ENCODE measurements at regions not wholly inside any gene's neighbourhood (a gene's known extent, or its start where the extent isn't known, plus 50 kb on each side); places are given as distances from the start of the nearest gene placed in this dataset.

DNA sequence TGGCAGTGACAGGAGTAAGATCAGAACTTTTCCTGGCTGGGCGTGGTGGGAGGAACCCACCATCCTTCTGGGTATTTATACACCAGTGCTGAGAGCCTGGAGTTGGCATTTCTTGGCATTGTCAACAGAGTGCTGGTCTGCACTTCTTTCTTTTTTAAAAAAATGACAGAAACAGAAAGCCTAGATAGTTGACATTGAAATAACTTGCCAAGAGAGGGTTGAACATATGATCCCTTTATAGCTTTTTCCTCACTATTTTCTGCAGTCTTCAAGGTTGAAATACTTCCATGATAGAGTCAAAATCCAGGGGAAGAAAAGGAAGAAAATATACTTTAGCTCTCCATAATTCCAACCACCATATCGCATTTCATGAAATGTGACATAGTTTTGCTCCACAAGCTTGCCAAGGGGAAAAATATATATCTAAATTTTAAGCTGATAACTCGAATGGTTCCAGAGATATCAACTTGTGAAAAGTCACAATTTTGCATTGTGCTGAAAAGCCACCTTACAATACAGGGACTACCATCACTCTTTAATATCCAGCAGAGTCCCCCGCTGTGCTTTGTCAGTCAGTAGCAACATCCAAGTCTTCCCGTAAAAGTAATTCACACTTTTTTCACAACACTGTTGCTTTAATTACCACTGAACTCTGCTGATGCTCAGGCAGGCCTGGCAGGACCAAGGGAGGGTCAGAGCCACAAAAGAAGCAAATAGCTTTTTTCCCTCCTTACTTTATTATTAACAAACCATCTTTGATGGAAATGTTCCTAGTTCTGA, 764.9 kb upstream of the FANCL start:
- H3K27ac ChIP-seq, result no peak overlapping the region
- H3K4me1 ChIP-seq, result no peaks in the 10 kb centered on the region
- H3K4me3 ChIP-seq, result no peak overlapping the region
- no peaks in the 10 kb centered on the region for H3K36me3 ChIP-seq
- H3K27me3 ChIP-seq, result no peaks in the 10 kb centered on the region
- intact Hi-C loops (cut with DNase I; ENCODE audit: low total_unique reads), result no loop called here
- DNase-seq, result no peak
- no peaks in the 10 kb centered on the region for H3K9me3 ChIP-seq
- TF ChIP-seq, protein P1, sequence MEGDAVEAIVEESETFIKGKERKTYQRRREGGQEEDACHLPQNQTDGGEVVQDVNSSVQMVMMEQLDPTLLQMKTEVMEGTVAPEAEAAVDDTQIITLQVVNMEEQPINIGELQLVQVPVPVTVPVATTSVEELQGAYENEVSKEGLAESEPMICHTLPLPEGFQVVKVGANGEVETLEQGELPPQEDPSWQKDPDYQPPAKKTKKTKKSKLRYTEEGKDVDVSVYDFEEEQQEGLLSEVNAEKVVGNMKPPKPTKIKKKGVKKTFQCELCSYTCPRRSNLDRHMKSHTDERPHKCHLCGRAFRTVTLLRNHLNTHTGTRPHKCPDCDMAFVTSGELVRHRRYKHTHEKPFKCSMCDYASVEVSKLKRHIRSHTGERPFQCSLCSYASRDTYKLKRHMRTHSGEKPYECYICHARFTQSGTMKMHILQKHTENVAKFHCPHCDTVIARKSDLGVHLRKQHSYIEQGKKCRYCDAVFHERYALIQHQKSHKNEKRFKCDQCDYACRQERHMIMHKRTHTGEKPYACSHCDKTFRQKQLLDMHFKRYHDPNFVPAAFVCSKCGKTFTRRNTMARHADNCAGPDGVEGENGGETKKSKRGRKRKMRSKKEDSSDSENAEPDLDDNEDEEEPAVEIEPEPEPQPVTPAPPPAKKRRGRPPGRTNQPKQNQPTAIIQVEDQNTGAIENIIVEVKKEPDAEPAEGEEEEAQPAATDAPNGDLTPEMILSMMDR (IDR thresholded peaks at IDR 0.05), result no peak
- TF ChIP-seq POLR2A (IDR thresholded peaks at IDR 0.05), result no peak

DNA sequence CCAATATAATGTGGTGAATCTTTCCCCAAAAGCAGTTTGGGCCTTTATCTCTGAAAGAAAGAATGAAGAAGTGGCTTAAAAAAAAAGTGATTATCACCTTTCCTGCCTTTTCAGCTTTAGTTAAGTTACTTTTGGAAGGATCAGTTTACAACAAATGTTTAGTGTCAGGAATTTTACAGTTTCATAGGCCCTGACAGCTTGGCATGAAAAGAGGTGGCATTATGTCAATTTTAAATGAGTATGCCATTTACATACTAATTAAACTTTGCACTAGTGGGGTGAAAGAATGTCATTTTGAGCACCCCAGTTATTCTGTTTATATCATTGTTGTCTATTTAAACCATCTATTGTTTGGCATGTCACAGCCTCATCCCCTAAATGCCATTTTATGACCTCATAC, 763.5 kb upstream of the FANCL start:
- intact Hi-C loops (cut with DNase I; ENCODE audit: low total_unique reads), result no loop called here
- Histone ChIP-seq H3K27me3 (no peaks in the 10 kb centered on the region), H3K27ac (no peak overlapping the region), H3K36me3 (no peaks in the 10 kb centered on the region), H3K4me1 (no peaks in the 10 kb centered on the region), H3K4me3 (no peak overlapping the region), H3K9me3 (no peaks in the 10 kb centered on the region)
- DNase-seq, result no peak
- TF ChIP-seq, protein P1 (IDR thresholded peaks at IDR 0.05), result no peak
- TF ChIP-seq POLR2A (IDR thresholded peaks at IDR 0.05), result no peak

DNA sequence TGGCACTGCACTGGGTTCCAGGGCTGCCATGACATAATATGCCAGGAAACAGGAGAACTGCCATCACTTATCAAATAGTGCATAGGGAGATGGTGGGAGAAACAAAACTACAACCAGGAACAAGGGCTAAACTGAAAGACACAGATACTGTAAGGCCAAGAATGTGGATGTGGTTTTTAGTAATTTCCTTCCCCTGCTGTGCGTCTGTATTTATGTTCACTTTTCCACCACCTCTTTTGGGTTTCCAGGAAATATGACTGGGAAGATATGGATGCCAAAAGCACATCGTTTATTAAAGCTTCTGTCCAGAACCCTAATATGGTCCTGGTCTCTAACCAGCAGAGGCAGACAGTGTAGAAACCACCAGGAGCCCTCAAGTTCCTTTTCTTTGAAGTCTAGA, 759.7 kb upstream of the FANCL start:
- no peak overlapping the region for H3K27ac ChIP-seq
- DNase-seq, result no peak
- intact Hi-C loops (cut with DNase I; ENCODE audit: low total_unique reads), result no loop called here

DNA sequence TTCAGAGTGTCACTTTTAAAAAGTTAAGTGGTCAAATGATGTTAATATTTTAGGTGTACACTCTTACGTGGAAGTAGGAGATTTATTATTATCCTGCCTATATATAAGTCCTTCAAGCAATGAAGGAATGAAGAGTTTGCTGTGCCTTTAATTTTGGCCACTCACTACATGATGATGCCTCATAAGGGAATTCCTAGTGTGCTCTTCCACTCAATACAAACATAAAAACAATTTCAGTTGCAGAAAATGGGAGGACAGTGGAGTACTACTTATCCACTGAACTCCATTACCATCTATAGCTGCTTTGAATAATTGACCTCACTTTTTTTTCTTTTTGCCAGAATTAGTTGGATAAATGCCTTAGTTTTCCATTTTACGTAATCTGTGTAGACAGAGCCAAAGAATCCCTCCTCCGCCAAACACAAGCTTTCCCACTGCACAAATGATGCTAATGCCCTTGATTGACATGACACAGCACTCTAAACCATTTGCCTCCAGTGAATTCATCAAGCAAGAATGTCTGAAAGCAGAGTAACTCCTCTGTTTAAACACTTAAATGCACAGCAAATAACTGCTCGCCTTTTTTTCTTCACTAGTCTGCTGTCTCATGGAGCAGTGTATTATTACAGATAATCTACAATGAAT, 751.1 kb upstream of the FANCL start:
- Histone ChIP-seq H3K4me1 (no peaks in the 10 kb centered on the region), H3K36me3 (no peaks in the 10 kb centered on the region), H3K4me3 (no peak overlapping the region), H3K9me3 (no peaks in the 10 kb centered on the region), H3K27me3 (no peaks in the 10 kb centered on the region), H3K27ac (no peak overlapping the region)
- no peak for DNase-seq
- TF ChIP-seq, protein P1 (IDR thresholded peaks at IDR 0.05), result no peak
- TF ChIP-seq POLR2A (IDR thresholded peaks at IDR 0.05), result no peak
- intact Hi-C loops (cut with DNase I; ENCODE audit: low total_unique reads), result no loop called here

More for the DNA sequence above, 759.7 kb upstream of the FANCL start:
- no peak for TF ChIP-seq POLR2A (IDR thresholded peaks at IDR 0.05)
- H3K9me3 ChIP-seq, result no peaks in the 10 kb centered on the region
- no peaks in the 10 kb centered on the region for H3K27me3 ChIP-seq
- H3K36me3 ChIP-seq, result no peaks in the 10 kb centered on the region
- H3K4me3 ChIP-seq, result no peak overlapping the region
- no peaks in the 10 kb centered on the region for H3K4me1 ChIP-seq

DNA sequence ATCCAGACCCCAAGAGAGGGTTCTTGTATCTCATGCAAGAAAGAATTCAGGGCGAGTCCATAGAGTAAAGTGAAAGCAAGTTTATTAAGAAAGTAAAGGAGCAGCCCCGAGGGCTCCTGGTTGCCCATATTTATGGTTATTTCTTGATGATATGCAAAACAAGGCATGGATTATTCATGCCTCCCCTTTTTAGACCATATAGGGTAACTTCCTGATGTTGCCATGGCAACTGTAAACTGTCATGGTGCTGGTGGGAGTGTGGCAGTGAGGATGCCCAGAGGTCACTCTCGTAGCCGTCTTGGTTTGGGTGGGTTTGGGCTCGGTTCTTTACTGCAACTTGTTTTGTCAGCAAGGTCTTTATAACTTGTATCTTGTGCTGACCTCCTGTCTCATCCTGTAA, 750.2 kb upstream of the FANCL start:
- Histone ChIP-seq H3K27ac (no peak overlapping the region), H3K9me3 (no peaks in the 10 kb centered on the region), H3K36me3 (no peaks in the 10 kb centered on the region), H3K27me3 (no peaks in the 10 kb centered on the region), H3K4me1 (no peaks in the 10 kb centered on the region), H3K4me3 (no peak overlapping the region)
- no peak for DNase-seq
- no peak for TF ChIP-seq POLR2A (IDR thresholded peaks at IDR 0.05)
- TF ChIP-seq, protein P1 (IDR thresholded peaks at IDR 0.05), result no peak
- intact Hi-C loops (cut with DNase I; ENCODE audit: low total_unique reads), result no loop called here
